Naive thymus-derived CD4-positive, alpha-beta T cell (primary cell): ENCODE measurements at regions not wholly inside any gene's neighbourhood (a gene's known extent, or its start where the extent isn't known, plus 50 kb on each side); places are given as distances from the start of the nearest gene placed in this dataset.

Experiments
- ATAC-seq: fragments of 150-1000 bp; cut with Tn5 transposase; 2 replicates; pipeline ENCODE4 v1.10.0; 2021; ENCODE audit warnings: mild to moderate bottlenecking, moderate library complexity
- CTCF ChIA-PET: fragments of 350-600 bp; sonication (Branson Sonifier 250); formaldehyde crosslinking; loops from one replicate; lab custom pipeline; 2021; ENCODE audit warnings: antibody characterized with exemption; lab: Charles Lee
- POLR2A ChIA-PET: fragments of 350-600 bp; sonication (Branson Sonifier 250); formaldehyde crosslinking; loops from one replicate; lab custom pipeline; 2021; ENCODE audit warnings: antibody characterized with exemption, inconsistent platforms; lab: Charles Lee
- DNase-seq, 9 donors: peaks; one replicate each; pipeline versions ENCODE4 v3.0.0 to v3.0.0-alpha.2; 2020 to 2022; ENCODE audit warnings: mixed read lengths in 1 of 9
- H3K27ac ChIP-seq: one replicate; pipeline ENCODE4 v1.7.0; 2013; ENCODE audit warnings: mild to moderate bottlenecking, low read depth, low read length, moderate library complexity
- H3K27me3 ChIP-seq, 2 donors: one replicate each; pipeline ENCODE4 v1.7.0; 2013; ENCODE audit warnings: low read length in 2 of 2, mild to moderate bottlenecking in 2 of 2, moderate library complexity in 2 of 2; ENCODE audit not compliant: control insufficient read depth in 2 of 2, insufficient read depth in 2 of 2
- H3K36me3 ChIP-seq, 3 experiments: 1 replicate in 2 of 3; 2 replicates in 1 of 3; pipeline ENCODE4 v1.7.0; 2013; ENCODE audit warnings: low read length in 3 of 3, mild to moderate bottlenecking in 3 of 3, moderate library complexity in 1 of 3; ENCODE audit not compliant: insufficient read depth in 3 of 3, control insufficient read depth in 2 of 3
- H3K4me1 ChIP-seq, 2 donors: one replicate each; pipeline ENCODE4 v1.7.0; 2013; ENCODE audit warnings: low read length in 2 of 2, mild to moderate bottlenecking in 2 of 2, moderate library complexity in 1 of 2; ENCODE audit not compliant: control insufficient read depth in 2 of 2, insufficient read depth in 2 of 2
- H3K4me3 ChIP-seq: 2 replicates; pipeline ENCODE4 v1.7.0; 2013; ENCODE audit warnings: mild to moderate bottlenecking, low read length
- H3K9me3 ChIP-seq, 3 experiments: 1 replicate in 2 of 3; 2 replicates in 1 of 3; pipeline ENCODE4 v1.7.0; 2013; ENCODE audit warnings: low read length in 3 of 3; ENCODE audit not compliant: control insufficient read depth in 2 of 3
- H3K27ac Mint-ChIP-seq, 9 donors: one replicate each; pipeline ENCODE4 v1.8.0; 2020 to 2022; ENCODE audit warnings: mixed read lengths in 9 of 9, mild to moderate bottlenecking in 8 of 9, moderate library complexity in 5 of 9, inconsistent platforms in 2 of 9
- H3K27me3 Mint-ChIP-seq, 5 donors: one replicate each; pipeline ENCODE4 v1.8.0; 2021 to 2022; ENCODE audit warnings: mixed read lengths in 5 of 5, mild to moderate bottlenecking in 1 of 5
- H3K36me3 Mint-ChIP-seq, 5 donors: one replicate each; pipeline ENCODE4 v1.8.0; 2020 to 2022; ENCODE audit warnings: mixed read lengths in 5 of 5, mild to moderate bottlenecking in 3 of 5, inconsistent platforms in 1 of 5
- H3K4me1 Mint-ChIP-seq, 7 donors: one replicate each; pipeline ENCODE4 v1.8.0; 2020 to 2022; ENCODE audit warnings: mixed read lengths in 7 of 7, mild to moderate bottlenecking in 3 of 7, inconsistent platforms in 1 of 7
- H3K4me3 Mint-ChIP-seq, 10 donors: one replicate each; pipeline ENCODE4 v1.8.0; 2020 to 2022; ENCODE audit warnings: mild to moderate bottlenecking in 10 of 10, mixed read lengths in 10 of 10, moderate library complexity in 6 of 10, inconsistent platforms in 2 of 10
- H3K9me3 Mint-ChIP-seq, 11 donors: one replicate each; pipeline ENCODE4 v1.8.0; 2020 to 2022; ENCODE audit warnings: mixed read lengths in 11 of 11, mild to moderate bottlenecking in 4 of 11, inconsistent platforms in 1 of 11, moderate library complexity in 1 of 11
- intact Hi-C, 2 donors: fragments of 100-400 bp; cut with micrococcal nuclease; formaldehyde crosslinking; loops; one replicate each; pipeline ENCODE4 v1.15.1; 2023

- ChIA-PET POLR2A (no interaction called here), CTCF (no interaction called here)
- Histone ChIP-seq H3K27ac (no peak overlapping the region), H3K4me3 (no peak overlapping the region), H3K36me3 (no peaks in the 10 kb centered on the region), H3K4me1 (no peaks in the 10 kb centered on the region), H3K9me3 (peaks cover 0 to 4% (median 0%) of the 10 kb centered on the region in 3 experiments), H3K27me3 (no peaks in the 10 kb centered on the region)
- DNase-seq (no peak), ATAC-seq (no peak)
- H3K9me3 Mint-ChIP-seq = peaks cover 0 to 12% (median 3%) of the 10 kb centered on the region in 11 donors
- peak overlapping the region in 1 of 10 donors; percentile 34 for H3K4me3 Mint-ChIP-seq
- no peaks in the 10 kb centered on the region for H3K27me3 Mint-ChIP-seq
- H3K4me1 Mint-ChIP-seq = no peaks in the 10 kb centered on the region
- H3K36me3 Mint-ChIP-seq = no peaks in the 10 kb centered on the region
- no peak overlapping the region for H3K27ac Mint-ChIP-seq
- intact Hi-C loops = no loop called here
Measured at GRCh38 chr2:146392631-146393030, 1452.2 kb upstream of the ACVR2A start.

DNA sequence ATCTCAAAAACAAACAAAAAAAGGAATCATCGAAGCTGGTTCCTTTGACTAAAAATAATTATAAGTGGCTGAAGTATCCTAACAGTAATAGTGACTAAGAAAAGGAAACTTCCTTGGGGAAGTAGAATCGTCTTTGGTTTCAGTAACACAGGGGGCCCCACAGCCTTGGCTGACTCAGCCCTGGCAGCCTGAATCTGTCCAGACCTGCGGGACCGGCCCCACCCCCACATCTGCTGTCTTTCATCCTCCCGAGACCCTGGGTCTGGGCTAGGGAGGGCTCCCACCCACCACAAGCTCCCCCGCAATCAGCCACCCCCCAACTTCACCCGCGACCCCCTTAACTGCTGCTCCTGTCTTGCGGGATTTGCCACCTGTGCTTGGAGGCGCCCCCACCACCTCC is 1452.6 kb upstream of the ACVR2A start:
- Mint-ChIP-seq H3K27me3 (no peaks in the 10 kb centered on the region), H3K36me3 (no peaks in the 10 kb centered on the region), H3K4me1 (no peaks in the 10 kb centered on the region), H3K27ac (no peak overlapping the region), H3K9me3 (peaks cover 0 to 11% (median 3%) of the 10 kb centered on the region in 11 donors), H3K4me3 (peak overlapping the region in 1 of 10 donors; percentile 34)
- no peak for DNase-seq
- intact Hi-C loops = no loop called here
- H3K9me3 ChIP-seq = peaks cover 0 to 4% (median 0%) of the 10 kb centered on the region in 3 experiments
- no peak overlapping the region for H3K4me3 ChIP-seq
- POLR2A ChIA-PET = no interaction called here
- no peaks in the 10 kb centered on the region for H3K27me3 ChIP-seq
- H3K27ac ChIP-seq = no peak overlapping the region
- ATAC-seq = no peak
- CTCF ChIA-PET = no interaction called here
- H3K4me1 ChIP-seq = no peaks in the 10 kb centered on the region
- no peaks in the 10 kb centered on the region for H3K36me3 ChIP-seq

GRCh38 chr2:146388757-146389156 is 1456.1 kb upstream of the ACVR2A start:
- ATAC-seq = no peak
- intact Hi-C loops = no loop called here
- Mint-ChIP-seq H3K4me3 (no peak overlapping the region), H3K9me3 (peaks cover 0 to 12% (median 2%) of the 10 kb centered on the region in 11 donors), H3K27ac (no peak overlapping the region), H3K4me1 (peaks cover 0 to 3% (median 0%) of the 10 kb centered on the region in 7 donors), H3K27me3 (no peaks in the 10 kb centered on the region), H3K36me3 (no peaks in the 10 kb centered on the region)
- Histone ChIP-seq H3K9me3 (peaks cover 0 to 4% (median 0%) of the 10 kb centered on the region in 3 experiments), H3K4me3 (no peak overlapping the region), H3K27me3 (no peaks in the 10 kb centered on the region), H3K27ac (no peak overlapping the region), H3K36me3 (no peaks in the 10 kb centered on the region), H3K4me1 (no peaks in the 10 kb centered on the region)
- DNase-seq = no peak
- CTCF ChIA-PET = no interaction called here
- POLR2A ChIA-PET = no interaction called here

GRCh38 chr2:146386096-146386495 is 1458.7 kb upstream of the ACVR2A start:
- Mint-ChIP-seq H3K4me3 (no peak overlapping the region), H3K4me1 (peaks cover 0 to 3% (median 0%) of the 10 kb centered on the region in 7 donors), H3K9me3 (peaks cover 0 to 6% (median 0%) of the 10 kb centered on the region in 11 donors), H3K36me3 (no peaks in the 10 kb centered on the region), H3K27me3 (no peaks in the 10 kb centered on the region), H3K27ac (no peak overlapping the region)
- Histone ChIP-seq H3K9me3 (no peaks in the 10 kb centered on the region), H3K27me3 (no peaks in the 10 kb centered on the region), H3K4me1 (no peaks in the 10 kb centered on the region), H3K36me3 (no peaks in the 10 kb centered on the region), H3K4me3 (no peak overlapping the region), H3K27ac (no peak overlapping the region)
- DNase-seq = no peak
- POLR2A ChIA-PET = no interaction called here
- intact Hi-C loops = no loop called here
- CTCF ChIA-PET = no interaction called here
- no peak for ATAC-seq

- intact Hi-C loops = no loop called here
- Mint-ChIP-seq H3K36me3 (no peaks in the 10 kb centered on the region), H3K27ac (no peak overlapping the region), H3K9me3 (peaks cover 0 to 6% (median 0%) of the 10 kb centered on the region in 11 donors), H3K27me3 (no peaks in the 10 kb centered on the region), H3K4me1 (peaks cover 0 to 3% (median 0%) of the 10 kb centered on the region in 7 donors), H3K4me3 (no peak overlapping the region)
- Histone ChIP-seq H3K36me3 (no peaks in the 10 kb centered on the region), H3K4me1 (no peaks in the 10 kb centered on the region), H3K4me3 (no peak overlapping the region), H3K27me3 (no peaks in the 10 kb centered on the region), H3K27ac (no peak overlapping the region), H3K9me3 (no peaks in the 10 kb centered on the region)
- no peak for ATAC-seq
- POLR2A ChIA-PET = no interaction called here
- CTCF ChIA-PET = no interaction called here
- no peak for DNase-seq
Measured at GRCh38 chr2:146385031-146385430, 1459.8 kb upstream of the ACVR2A start.

- no peak for ATAC-seq
- POLR2A ChIA-PET = no interaction called here
- no peak for DNase-seq
- CTCF ChIA-PET = no interaction called here
- intact Hi-C loops = no loop called here
- Mint-ChIP-seq H3K4me1 (no peaks in the 10 kb centered on the region), H3K27ac (no peak overlapping the region), H3K36me3 (no peaks in the 10 kb centered on the region), H3K9me3 (peaks cover 0 to 29% (median 6%) of the 10 kb centered on the region in 11 donors), H3K4me3 (no peak overlapping the region), H3K27me3 (no peaks in the 10 kb centered on the region)
- H3K4me3 ChIP-seq = no peak overlapping the region
- H3K27ac ChIP-seq = no peak overlapping the region
- H3K4me1 ChIP-seq = no peaks in the 10 kb centered on the region
- H3K36me3 ChIP-seq = no peaks in the 10 kb centered on the region
- H3K27me3 ChIP-seq = no peaks in the 10 kb centered on the region
- H3K9me3 ChIP-seq = no peaks in the 10 kb centered on the region
Measured at GRCh38 chr2:146376511-146377064, 1468.2 kb upstream of the ACVR2A start.

DNA sequence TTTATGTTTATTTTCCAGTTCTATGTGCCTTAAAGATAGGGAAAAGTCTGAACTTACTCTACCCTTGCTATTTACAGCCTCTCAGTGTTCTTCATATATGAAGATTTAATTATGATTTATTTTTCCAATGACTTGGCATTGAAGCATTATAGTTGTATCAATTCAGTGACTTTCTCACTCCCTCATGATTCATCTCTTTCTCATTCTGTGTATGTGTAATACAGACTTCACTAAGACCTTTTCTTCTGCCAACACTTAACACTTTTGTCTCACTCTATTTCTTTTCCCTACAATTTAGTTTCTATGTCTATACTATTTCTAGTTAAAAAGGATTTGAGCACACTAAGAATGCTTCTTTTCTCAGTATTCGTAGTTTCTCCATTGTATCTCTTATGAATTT is 1470.3 kb upstream of the ACVR2A start:
- ChIA-PET CTCF (no interaction called here), POLR2A (no interaction called here)
- no peaks in the 10 kb centered on the region for H3K4me1 ChIP-seq
- Mint-ChIP-seq H3K27me3 (no peaks in the 10 kb centered on the region), H3K4me1 (no peaks in the 10 kb centered on the region), H3K36me3 (no peaks in the 10 kb centered on the region), H3K27ac (no peak overlapping the region), H3K9me3 (peaks cover 0 to 29% (median 13%) of the 10 kb centered on the region in 11 donors), H3K4me3 (no peak overlapping the region)
- H3K9me3 ChIP-seq = no peaks in the 10 kb centered on the region
- intact Hi-C loops = no loop called here
- DNase-seq (no peak), ATAC-seq (no peak)
- no peaks in the 10 kb centered on the region for H3K27me3 ChIP-seq
- no peaks in the 10 kb centered on the region for H3K36me3 ChIP-seq
- H3K4me3 ChIP-seq = no peak overlapping the region
- no peak overlapping the region for H3K27ac ChIP-seq
